GM06990 (cell line): ENCODE measurements at regions not wholly inside any gene's neighbourhood (a gene's known extent, or its start where the extent isn't known, plus 50 kb on each side); places are given as distances from the start of the nearest gene placed in this dataset.

Experiments used
- DNase-seq: peaks from one replicate; pipeline ENCODE4 v3.0.0-alpha.2; 2011; ENCODE audit not compliant: insufficient read length; ENCODE audit errors: extremely low read depth
- H3K27me3 ChIP-seq: replicated peaks from 2 replicates; pipeline ENCODE4 v1.6.0; 2011; ENCODE audit warnings: low read length; ENCODE audit not compliant: control insufficient read depth, insufficient read depth
- H3K36me3 ChIP-seq: 2 replicates; pipeline ENCODE4 v1.5.1; 2011; ENCODE audit warnings: low read length; ENCODE audit not compliant: control insufficient read depth, insufficient read depth
- H3K4me3 ChIP-seq: replicated peaks from 2 replicates; pipeline ENCODE4 v1.5.1; 2011; ENCODE audit warnings: low read depth, mild to moderate bottlenecking, control low read depth, low read length
- CTCF ChIP-seq: IDR thresholded peaks from 2 replicates; pipeline ENCODE4 v1.5.1; 2011; ENCODE audit warnings: low read length, control low read depth, mild to moderate bottlenecking, inconsistent platforms; ENCODE audit not compliant: insufficient read depth, poor library complexity, severe bottlenecking

DNA sequence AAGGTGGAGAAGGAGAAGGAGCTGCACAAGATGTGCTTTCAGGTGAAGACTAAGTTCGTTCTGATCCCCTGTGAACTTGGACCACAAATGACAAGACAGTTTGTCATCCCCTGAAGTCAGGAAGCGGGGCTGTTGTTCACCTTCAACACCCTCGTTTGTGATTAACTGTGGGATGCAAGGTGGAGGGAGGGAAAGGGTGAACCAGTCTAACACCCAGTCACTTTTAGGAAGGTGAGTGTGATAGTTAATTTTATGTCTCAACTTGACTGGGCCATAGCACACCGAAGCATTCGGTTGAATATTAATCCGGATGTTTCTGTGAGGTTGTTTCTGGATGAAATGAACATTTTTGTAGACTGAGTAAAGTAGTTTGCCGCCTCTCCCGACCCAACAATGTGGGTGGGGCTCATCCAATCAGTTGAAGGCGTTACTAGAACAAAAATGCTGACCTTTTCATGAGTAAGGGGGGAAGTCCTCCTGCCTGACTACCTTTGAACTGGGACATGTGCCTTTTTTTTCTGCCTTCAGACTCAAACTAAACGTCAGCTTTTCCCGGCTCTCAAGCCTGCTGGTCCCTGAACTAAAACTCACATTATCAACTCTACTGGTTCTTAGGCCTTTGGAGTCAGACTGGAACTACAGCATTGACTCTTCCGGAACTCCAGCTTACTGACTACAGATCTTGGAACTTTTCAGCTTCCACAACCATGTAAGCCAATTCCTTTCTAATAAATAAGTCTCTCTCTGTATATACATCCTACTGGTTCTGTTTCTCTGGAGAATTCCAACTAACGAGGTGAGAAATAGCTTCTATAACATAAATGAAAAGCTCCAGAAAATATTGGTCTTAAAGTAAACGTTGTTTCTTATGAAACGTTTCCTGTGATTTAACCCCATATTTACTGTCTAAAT is 264.0 kb upstream of the SLITRK3 start:
- no peak for DNase-seq

DNA sequence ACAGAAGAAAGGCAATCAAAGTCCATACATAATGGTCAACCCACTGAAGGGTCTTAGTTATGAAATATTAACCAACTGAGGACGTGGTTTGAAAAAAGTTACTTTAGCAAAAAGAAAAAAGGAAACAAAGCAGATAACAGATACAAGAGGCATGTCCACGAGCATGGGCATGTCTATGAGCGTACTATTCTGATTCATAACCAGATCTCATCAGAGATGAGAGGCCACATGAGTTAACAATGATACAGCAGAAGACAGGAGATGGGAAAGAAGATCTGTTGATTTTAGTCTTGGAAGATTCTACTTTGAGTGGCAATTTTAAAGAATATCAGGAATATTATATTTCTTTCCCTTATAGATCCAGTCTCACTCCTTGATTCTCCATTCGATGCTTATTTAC is 262.9 kb upstream of the SLITRK3 start:
- H3K4me3 ChIP-seq, result no peak overlapping the region
- no peaks in the 10 kb centered on the region for H3K36me3 ChIP-seq
- no peak for TF ChIP-seq CTCF
- DNase-seq, result no peak
- H3K27me3 ChIP-seq, result no peaks in the 10 kb centered on the region

More for the DNA sequence above, 264.0 kb upstream of the SLITRK3 start:
- no peaks in the 10 kb centered on the region for H3K27me3 ChIP-seq
- TF ChIP-seq CTCF, result no peak
- no peaks in the 10 kb centered on the region for H3K36me3 ChIP-seq
- no peak overlapping the region for H3K4me3 ChIP-seq

DNA sequence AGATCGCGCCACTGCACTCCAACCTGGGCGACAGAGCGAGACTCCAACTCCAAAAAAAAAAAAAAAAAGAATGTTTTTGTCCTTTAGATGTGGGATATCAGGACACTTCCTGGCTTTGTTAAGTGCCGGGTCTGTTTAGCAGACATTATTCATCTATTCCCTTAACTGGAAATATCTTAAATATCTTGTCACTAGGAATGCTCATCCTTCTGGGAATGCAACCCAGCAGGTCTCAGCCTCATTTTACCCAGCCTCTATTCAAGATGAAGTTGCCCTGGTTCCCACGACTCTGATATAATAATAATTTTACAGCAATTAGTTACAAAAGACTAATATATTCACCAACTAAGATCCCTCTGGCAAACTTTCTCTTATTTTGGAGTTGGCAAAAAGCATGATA is 260.9 kb upstream of the SLITRK3 start:
- TF ChIP-seq CTCF, result no peak
- no peaks in the 10 kb centered on the region for H3K27me3 ChIP-seq
- DNase-seq, result no peak
- no peaks in the 10 kb centered on the region for H3K36me3 ChIP-seq
- H3K4me3 ChIP-seq, result no peak overlapping the region

DNA sequence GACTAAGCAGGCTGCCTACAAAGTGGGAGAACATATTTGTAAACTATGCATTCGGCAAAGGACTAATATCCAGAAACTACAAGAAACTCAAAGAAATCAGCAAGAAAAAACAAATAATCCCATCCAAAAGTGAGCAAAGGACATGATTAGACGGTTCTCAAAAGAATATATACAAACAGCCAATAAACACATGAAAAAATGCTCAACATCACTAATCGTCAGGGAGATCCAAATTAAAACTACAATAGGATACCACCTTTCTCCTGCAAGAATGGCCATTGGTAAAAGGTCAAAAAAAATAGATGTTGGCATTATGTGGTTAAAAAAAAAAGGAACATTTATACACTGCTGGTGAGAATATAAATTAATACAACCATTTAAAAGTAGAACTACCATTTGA is 259.6 kb upstream of the SLITRK3 start:
- no peak for TF ChIP-seq CTCF
- H3K4me3 ChIP-seq, result no peak overlapping the region

GRCh38 chr3:165455360-165455759 is 259.2 kb upstream of the SLITRK3 start:
- no peak for TF ChIP-seq CTCF

More for the DNA sequence above, 259.6 kb upstream of the SLITRK3 start:
- H3K27me3 ChIP-seq, result no peaks in the 10 kb centered on the region
- DNase-seq, result no peak
- no peaks in the 10 kb centered on the region for H3K36me3 ChIP-seq

More at GRCh38 chr3:165455360-165455759, 259.2 kb upstream of the SLITRK3 start:
- Histone ChIP-seq H3K36me3 (no peaks in the 10 kb centered on the region), H3K4me3 (no peak overlapping the region), H3K27me3 (no peaks in the 10 kb centered on the region)
- DNase-seq, result no peak
